ENCODE measurements at regions not wholly inside any gene's neighbourhood (a gene's known extent, or its start where the extent isn't known, plus 50 kb on each side); places are given as distances from the start of the nearest gene placed in this dataset.

GRCh38 chr12:124370851-124371250 lies 76.0 kb downstream of the RFLNA start:
- H3K27me3 ChIP-seq (ENCODE audit: insufficient read depth, low read length, poor library complexity), result no peaks in the 10 kb centered on the region
- no peak overlapping the region for H2AK5ac ChIP-seq (ENCODE audit: low read length)
- no peak overlapping the region for H3K18ac ChIP-seq (ENCODE audit: low read length)
- H3K4ac ChIP-seq (ENCODE audit: low read depth, low read length), result no peak overlapping the region
- no peak overlapping the region for H2BK120ac ChIP-seq (ENCODE audit: low read depth, low read length)
- H3K79me1 ChIP-seq (ENCODE audit: low read length), result peaks cover 2% of the 10 kb centered on the region
- DNase-seq, result no peak
- no peak overlapping the region for H3K9ac ChIP-seq (ENCODE audit: low read length)
- no peaks in the 10 kb centered on the region for H3K79me2 ChIP-seq (ENCODE audit: control insufficient read depth, insufficient read depth, low read length)
- no peak overlapping the region for H2BK15ac ChIP-seq (replicated peaks; ENCODE audit: low read depth)
- no peak overlapping the region for H3K4me3 ChIP-seq (ENCODE audit: low read length)
- H4K8ac ChIP-seq (ENCODE audit: low read depth, low read length), result no peak overlapping the region
- no peak overlapping the region for H2BK5ac ChIP-seq (ENCODE audit: low read length)
- no peak overlapping the region for H3K4me2 ChIP-seq (ENCODE audit: low read length)
- H4K5ac ChIP-seq (ENCODE audit: low read length), result no peak overlapping the region
- H3K4me1 ChIP-seq (ENCODE audit: control insufficient read depth, low read depth, low read length), result no peaks in the 10 kb centered on the region
- no peak overlapping the region for H3K27ac ChIP-seq (ENCODE audit: low read depth, low read length)
- H3K56ac ChIP-seq (ENCODE audit: low read length), result no peak overlapping the region
- WGBS (ENCODE audit: extremely low coverage, insufficient coverage, low lambda C conversion rate), result no CpG with 5 or more reads among the region's 7 CpGs
- peaks cover 5% of the 10 kb centered on the region for H3K36me3 ChIP-seq (ENCODE audit: control insufficient read depth, insufficient read depth, low read length)
- H3K23ac ChIP-seq (ENCODE audit: low read length), result no peak overlapping the region

GRCh38 chr12:124370384-124370783 lies 75.5 kb downstream of the RFLNA start:
- no peak overlapping the region for H4K8ac ChIP-seq (ENCODE audit: low read depth, low read length)
- no peak overlapping the region for H2AK5ac ChIP-seq (ENCODE audit: low read length)
- H2BK120ac ChIP-seq (ENCODE audit: low read depth, low read length), result no peak overlapping the region
- H3K27me3 ChIP-seq (ENCODE audit: insufficient read depth, low read length, poor library complexity), result no peaks in the 10 kb centered on the region
- no peak overlapping the region for H3K18ac ChIP-seq (ENCODE audit: low read length)
- no peak overlapping the region for H4K5ac ChIP-seq (ENCODE audit: low read length)
- H3K23ac ChIP-seq (ENCODE audit: low read length), result no peak overlapping the region
- no peak overlapping the region for H2BK5ac ChIP-seq (ENCODE audit: low read length)
- no peak overlapping the region for H3K9ac ChIP-seq (ENCODE audit: low read length)
- H3K27ac ChIP-seq (ENCODE audit: low read depth, low read length), result no peak overlapping the region
- H3K4me2 ChIP-seq (ENCODE audit: low read length), result no peak overlapping the region
- no CpG with 5 or more reads among the region's 7 CpGs for WGBS (ENCODE audit: extremely low coverage, insufficient coverage, low lambda C conversion rate)
- no peak overlapping the region for H3K4ac ChIP-seq (ENCODE audit: low read depth, low read length)
- H3K4me1 ChIP-seq (ENCODE audit: control insufficient read depth, low read depth, low read length), result no peaks in the 10 kb centered on the region
- no peak overlapping the region for H2BK15ac ChIP-seq (replicated peaks; ENCODE audit: low read depth)
- H3K36me3 ChIP-seq (ENCODE audit: control insufficient read depth, insufficient read depth, low read length), result peaks cover 5% of the 10 kb centered on the region
- no peak overlapping the region for H3K56ac ChIP-seq (ENCODE audit: low read length)
- no peak for DNase-seq
- H3K79me1 ChIP-seq (ENCODE audit: low read length), result peaks cover 2% of the 10 kb centered on the region
- no peak overlapping the region for H3K4me3 ChIP-seq (ENCODE audit: low read length)
- H3K79me2 ChIP-seq (ENCODE audit: control insufficient read depth, insufficient read depth, low read length), result no peaks in the 10 kb centered on the region

- no peak overlapping the region for H3K9ac ChIP-seq (ENCODE audit: low read length)
- H3K36me3 ChIP-seq (ENCODE audit: control insufficient read depth, insufficient read depth, low read length), result peaks cover 2% of the 10 kb centered on the region
Observed at GRCh38 chr12:124369827-124370378, 75.0 kb downstream of the RFLNA start.

GRCh38 chr12:124369055-124369826 lies 74.3 kb downstream of the RFLNA start:
- Histone ChIP-seq H3K4ac (ENCODE audit: low read depth, low read length) (no peak overlapping the region), H3K36me3 (ENCODE audit: control insufficient read depth, insufficient read depth, low read length) (peaks cover 2% of the 10 kb centered on the region), H2BK120ac (ENCODE audit: low read depth, low read length) (no peak overlapping the region), H2BK15ac (replicated peaks; ENCODE audit: low read depth) (no peak overlapping the region), H3K27ac (ENCODE audit: low read depth, low read length) (no peak overlapping the region), H3K4me3 (ENCODE audit: low read length) (no peak overlapping the region), H2AK5ac (ENCODE audit: low read length) (no peak overlapping the region), H3K27me3 (ENCODE audit: insufficient read depth, low read length, poor library complexity) (no peaks in the 10 kb centered on the region), H3K18ac (ENCODE audit: low read length) (no peak overlapping the region), H3K79me2 (ENCODE audit: control insufficient read depth, insufficient read depth, low read length) (no peaks in the 10 kb centered on the region), H3K23ac (ENCODE audit: low read length) (no peak overlapping the region), H3K56ac (ENCODE audit: low read length) (no peak overlapping the region), H2BK5ac (ENCODE audit: low read length) (no peak overlapping the region), H4K8ac (ENCODE audit: low read depth, low read length) (no peak overlapping the region), H3K4me1 (ENCODE audit: control insufficient read depth, low read depth, low read length) (no peaks in the 10 kb centered on the region), H3K9ac (ENCODE audit: low read length) (no peak overlapping the region), H3K4me2 (ENCODE audit: low read length) (no peak overlapping the region), H3K79me1 (ENCODE audit: low read length) (peaks cover 2% of the 10 kb centered on the region), H4K5ac (ENCODE audit: low read length) (no peak overlapping the region)
- WGBS (ENCODE audit: extremely low coverage, insufficient coverage, low lambda C conversion rate), result no CpG with 5 or more reads among the region's 38 CpGs
- DNase-seq, result no peak

More at GRCh38 chr12:124369827-124370378, 75.0 kb downstream of the RFLNA start:
- no peak overlapping the region for H3K4ac ChIP-seq (ENCODE audit: low read depth, low read length)
- DNase-seq, result no peak
- H3K4me2 ChIP-seq (ENCODE audit: low read length), result no peak overlapping the region
- H3K4me3 ChIP-seq (ENCODE audit: low read length), result no peak overlapping the region
- no peaks in the 10 kb centered on the region for H3K27me3 ChIP-seq (ENCODE audit: insufficient read depth, low read length, poor library complexity)
- H3K23ac ChIP-seq (ENCODE audit: low read length), result no peak overlapping the region
- WGBS (ENCODE audit: extremely low coverage, insufficient coverage, low lambda C conversion rate), result no CpG with 5 or more reads among the region's 20 CpGs
- no peaks in the 10 kb centered on the region for H3K4me1 ChIP-seq (ENCODE audit: control insufficient read depth, low read depth, low read length)
- no peak overlapping the region for H3K27ac ChIP-seq (ENCODE audit: low read depth, low read length)
- H2BK5ac ChIP-seq (ENCODE audit: low read length), result no peak overlapping the region
- no peak overlapping the region for H4K5ac ChIP-seq (ENCODE audit: low read length)
- H3K79me1 ChIP-seq (ENCODE audit: low read length), result peaks cover 2% of the 10 kb centered on the region
- H3K79me2 ChIP-seq (ENCODE audit: control insufficient read depth, insufficient read depth, low read length), result no peaks in the 10 kb centered on the region
- no peak overlapping the region for H2BK15ac ChIP-seq (replicated peaks; ENCODE audit: low read depth)
- H4K8ac ChIP-seq (ENCODE audit: low read depth, low read length), result no peak overlapping the region
- H3K18ac ChIP-seq (ENCODE audit: low read length), result no peak overlapping the region
- H2BK120ac ChIP-seq (ENCODE audit: low read depth, low read length), result no peak overlapping the region
- H2AK5ac ChIP-seq (ENCODE audit: low read length), result no peak overlapping the region
- H3K56ac ChIP-seq (ENCODE audit: low read length), result no peak overlapping the region

GRCh38 chr12:124368421-124369032 lies 73.6 kb downstream of the RFLNA start:
- WGBS (ENCODE audit: extremely low coverage, insufficient coverage, low lambda C conversion rate), result no CpG with 5 or more reads among the region's 10 CpGs
- Histone ChIP-seq H3K36me3 (ENCODE audit: control insufficient read depth, insufficient read depth, low read length) (peaks cover 2% of the 10 kb centered on the region), H3K23ac (ENCODE audit: low read length) (no peak overlapping the region)

More at GRCh38 chr12:124368421-124369032, 73.6 kb downstream of the RFLNA start:
- H2BK5ac ChIP-seq (ENCODE audit: low read length), result no peak overlapping the region
- no peak overlapping the region for H3K4me2 ChIP-seq (ENCODE audit: low read length)
- DNase-seq, result no peak
- no peak overlapping the region for H3K27ac ChIP-seq (ENCODE audit: low read depth, low read length)
- H4K5ac ChIP-seq (ENCODE audit: low read length), result no peak overlapping the region
- H3K9ac ChIP-seq (ENCODE audit: low read length), result no peak overlapping the region
- no peak overlapping the region for H4K8ac ChIP-seq (ENCODE audit: low read depth, low read length)
- H2AK5ac ChIP-seq (ENCODE audit: low read length), result no peak overlapping the region
- no peaks in the 10 kb centered on the region for H3K79me2 ChIP-seq (ENCODE audit: control insufficient read depth, insufficient read depth, low read length)
- no peak overlapping the region for H2BK15ac ChIP-seq (replicated peaks; ENCODE audit: low read depth)
- peaks cover 2% of the 10 kb centered on the region for H3K79me1 ChIP-seq (ENCODE audit: low read length)
- no peak overlapping the region for H3K18ac ChIP-seq (ENCODE audit: low read length)
- H3K4me1 ChIP-seq (ENCODE audit: control insufficient read depth, low read depth, low read length), result no peaks in the 10 kb centered on the region
- H3K4me3 ChIP-seq (ENCODE audit: low read length), result no peak overlapping the region
- H2BK120ac ChIP-seq (ENCODE audit: low read depth, low read length), result no peak overlapping the region
- no peak overlapping the region for H3K56ac ChIP-seq (ENCODE audit: low read length)
- no peak overlapping the region for H3K4ac ChIP-seq (ENCODE audit: low read depth, low read length)
- H3K27me3 ChIP-seq (ENCODE audit: insufficient read depth, low read length, poor library complexity), result no peaks in the 10 kb centered on the region

Measured in mesendoderm (in vitro differentiated cells).